ENCODE measurements at regions not wholly inside any gene's neighbourhood (a gene's known extent, or its start where the extent isn't known, plus 50 kb on each side); places are given as distances from the start of the nearest gene placed in this dataset.

DNA sequence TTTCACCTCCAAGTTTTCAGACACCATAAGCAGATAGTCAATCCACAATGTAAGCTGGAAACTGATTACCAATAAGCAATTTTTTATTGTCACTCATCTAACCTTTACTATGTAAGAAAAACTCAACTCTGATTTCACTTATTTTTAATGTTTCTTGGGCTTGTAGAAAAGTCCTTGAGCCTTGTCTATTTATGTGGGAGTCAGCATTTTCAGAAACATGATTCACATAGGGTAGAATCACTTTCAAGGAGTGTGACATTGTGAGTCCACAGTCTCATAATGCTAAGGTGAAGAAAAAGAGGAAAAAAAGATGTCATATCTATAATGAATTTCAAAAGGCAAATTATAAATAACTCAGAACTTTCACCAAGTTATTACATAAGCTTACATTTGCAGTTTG, 2167.9 kb upstream of the C9orf72 start:
- DNase-seq (ENCODE audit: low read depth in 1 of 2, low spot score in 1 of 2): no peak

DNA sequence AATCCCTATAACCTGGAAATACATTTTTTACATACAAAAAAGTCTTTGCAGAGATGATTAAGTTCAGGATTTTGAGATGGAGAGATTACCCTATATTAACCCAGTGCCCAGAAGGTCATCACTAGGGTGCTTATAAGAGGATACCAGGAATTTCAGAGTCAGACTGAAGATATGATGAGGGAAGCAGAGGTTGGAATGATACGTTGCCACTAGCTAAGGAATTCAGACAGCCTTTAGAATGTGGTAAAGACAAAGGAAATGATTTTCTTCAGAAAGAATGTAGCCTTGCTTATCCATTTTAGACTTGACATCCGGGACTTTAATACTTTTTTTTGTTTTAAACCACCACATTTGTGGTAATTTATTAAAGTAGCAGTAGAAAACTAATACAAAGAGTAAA, 2176.8 kb upstream of the C9orf72 start:
- DNase-seq (ENCODE audit: low read depth in 1 of 2, low spot score in 1 of 2): no peak

DNA sequence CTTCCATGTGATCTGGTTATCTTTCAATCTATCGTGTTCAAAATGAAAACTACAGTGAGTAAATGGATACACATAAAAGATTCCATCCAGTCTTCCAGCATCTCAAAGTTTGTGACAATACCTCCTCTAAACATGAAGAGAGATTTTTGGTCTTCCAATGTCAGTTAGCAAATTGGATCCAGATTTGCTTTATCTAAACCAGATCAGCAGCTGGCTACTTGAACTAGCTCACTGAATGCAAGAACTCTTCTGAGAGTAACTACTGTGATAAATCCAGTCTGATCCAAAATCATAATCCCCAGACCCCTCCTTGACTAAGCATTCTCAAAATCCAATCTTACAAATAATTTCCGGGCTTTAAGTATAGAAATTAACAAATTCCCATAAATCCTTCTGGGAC, 2177.9 kb upstream of the C9orf72 start:
- no peak for DNase-seq (ENCODE audit: low read depth in 1 of 2, low spot score in 1 of 2)

DNA sequence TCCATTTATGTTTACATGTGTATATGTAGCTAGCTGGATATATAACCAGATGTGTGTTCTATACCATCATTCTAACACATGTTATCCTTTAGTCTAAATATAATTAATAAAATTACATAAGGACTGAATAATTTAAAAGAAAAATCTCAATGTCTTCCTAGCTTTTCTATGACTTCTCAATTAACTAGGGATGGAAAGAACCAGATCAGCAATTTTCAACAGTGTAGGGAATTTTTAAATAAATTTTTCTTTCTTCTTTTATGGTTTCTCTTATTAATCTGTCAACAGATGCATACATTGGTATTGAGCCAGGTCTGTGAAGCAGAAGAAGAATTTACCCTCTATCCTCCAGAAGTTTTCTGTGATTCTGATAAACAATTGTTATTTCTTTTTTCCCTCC, 2180.4 kb upstream of the C9orf72 start:
- no peak for DNase-seq (ENCODE audit: low read depth in 1 of 2, low spot score in 1 of 2)

DNA sequence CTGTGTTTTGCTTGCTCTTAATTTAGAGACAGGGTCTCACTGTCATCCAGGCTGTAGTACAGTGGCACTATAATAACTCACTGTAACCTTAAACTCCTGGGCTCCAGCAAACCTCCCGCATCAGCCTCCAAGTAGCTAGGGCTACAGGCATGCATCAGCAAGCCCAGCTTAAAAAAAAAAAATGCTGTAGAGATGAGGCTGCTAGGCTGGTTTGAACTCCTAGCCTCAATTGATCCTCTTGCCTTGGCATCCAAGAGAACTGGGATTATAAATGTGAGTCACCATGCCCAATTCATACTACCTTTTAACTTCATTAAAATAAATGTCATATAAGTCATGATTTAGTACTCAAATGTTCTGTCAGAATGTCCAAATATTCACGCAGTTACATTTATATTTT, 2195.7 kb upstream of the C9orf72 start:
- DNase-seq (ENCODE audit: low read depth in 1 of 2, low spot score in 1 of 2): no peak

DNA sequence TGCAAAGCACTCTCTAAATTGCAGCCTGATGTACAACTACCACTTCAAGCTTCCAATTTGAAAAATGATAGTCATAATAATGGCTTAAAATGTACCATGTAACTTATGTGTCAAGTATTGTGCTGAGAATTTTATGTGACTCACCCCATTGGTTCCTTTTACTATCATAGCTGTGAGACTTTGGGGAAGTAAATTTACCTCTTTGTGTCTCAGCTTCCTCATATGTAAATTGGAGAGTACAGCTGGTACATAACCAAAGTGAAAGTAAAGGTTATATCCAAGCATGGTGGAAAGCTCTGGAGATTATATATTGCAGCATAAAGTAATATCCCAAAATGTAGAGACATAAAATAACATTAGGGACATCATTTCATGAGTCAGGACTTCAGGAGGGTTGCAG, 2200.4 kb upstream of the C9orf72 start:
- DNase-seq (ENCODE audit: low read depth in 1 of 2, low spot score in 1 of 2): no peak

DNA sequence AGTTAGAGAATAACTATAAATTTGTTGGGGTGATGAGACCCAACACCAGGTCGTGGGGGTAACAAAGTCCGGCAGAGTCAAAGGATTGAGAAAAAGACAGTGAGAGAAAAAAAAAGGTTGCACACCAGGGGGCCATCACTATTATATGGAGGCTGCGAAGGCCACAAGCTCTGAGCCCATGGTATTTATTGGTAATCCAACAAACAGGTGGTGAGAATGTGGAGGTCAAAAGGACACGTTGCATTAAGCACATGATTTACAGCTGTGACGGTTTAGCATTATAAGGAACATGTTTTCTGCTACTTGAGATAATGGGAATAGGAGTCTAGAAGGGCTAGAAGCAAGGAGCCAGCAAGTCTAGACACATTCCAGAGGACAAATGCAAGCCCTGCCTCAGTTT, 2202.2 kb upstream of the C9orf72 start:
- DNase-seq (ENCODE audit: low read depth in 1 of 2, low spot score in 1 of 2): no peak

DNA sequence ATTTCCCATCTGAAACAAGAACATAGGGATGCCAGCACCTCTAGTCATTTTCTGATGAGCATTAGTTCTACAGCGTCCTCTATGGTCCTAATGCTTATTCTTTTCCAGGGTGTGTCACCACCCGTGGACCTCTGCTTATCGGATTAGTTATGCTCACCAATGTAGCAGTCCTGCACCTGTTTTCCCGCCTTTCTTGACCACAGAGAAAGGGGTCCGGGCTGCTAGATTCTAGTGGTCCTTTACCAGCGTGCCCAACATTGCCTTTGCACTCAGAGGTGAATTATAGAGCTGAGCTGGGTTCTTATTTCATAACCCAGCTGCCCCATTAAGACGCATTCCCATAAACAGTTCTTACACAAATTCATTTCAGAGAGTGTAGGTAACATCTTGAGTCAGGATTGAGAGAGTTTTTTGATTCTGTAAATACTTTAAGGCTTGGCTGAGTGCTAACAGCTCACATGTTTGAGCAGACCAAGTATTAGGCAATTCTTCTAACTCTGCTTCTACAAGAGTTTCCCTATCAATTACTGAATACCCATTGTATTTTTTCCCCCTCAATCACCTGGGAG, 2205.1 kb upstream of the C9orf72 start:
- no peak for DNase-seq (ENCODE audit: low read depth in 1 of 2, low spot score in 1 of 2)

DNA sequence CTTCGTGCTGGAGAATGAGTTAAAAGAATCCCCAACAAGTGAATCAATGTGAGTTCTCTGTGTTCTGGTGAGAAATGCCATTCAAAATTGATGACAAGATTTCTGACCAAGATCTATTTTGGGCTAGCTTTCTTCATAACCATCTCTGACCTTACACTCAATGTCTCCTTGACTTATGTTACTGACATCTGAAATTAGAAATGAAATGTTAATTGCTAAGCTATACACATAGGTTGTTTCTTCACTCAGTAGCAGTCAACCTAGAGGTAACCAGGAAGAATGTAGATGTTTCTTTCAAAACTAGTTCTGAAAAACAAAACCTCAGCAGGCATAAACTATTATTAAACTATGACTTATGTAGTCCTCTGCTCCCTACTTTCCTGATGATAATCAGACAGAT, 2220.7 kb upstream of the C9orf72 start:
- DNase-seq (ENCODE audit: low read depth in 1 of 2, low spot score in 1 of 2): no peak

DNA sequence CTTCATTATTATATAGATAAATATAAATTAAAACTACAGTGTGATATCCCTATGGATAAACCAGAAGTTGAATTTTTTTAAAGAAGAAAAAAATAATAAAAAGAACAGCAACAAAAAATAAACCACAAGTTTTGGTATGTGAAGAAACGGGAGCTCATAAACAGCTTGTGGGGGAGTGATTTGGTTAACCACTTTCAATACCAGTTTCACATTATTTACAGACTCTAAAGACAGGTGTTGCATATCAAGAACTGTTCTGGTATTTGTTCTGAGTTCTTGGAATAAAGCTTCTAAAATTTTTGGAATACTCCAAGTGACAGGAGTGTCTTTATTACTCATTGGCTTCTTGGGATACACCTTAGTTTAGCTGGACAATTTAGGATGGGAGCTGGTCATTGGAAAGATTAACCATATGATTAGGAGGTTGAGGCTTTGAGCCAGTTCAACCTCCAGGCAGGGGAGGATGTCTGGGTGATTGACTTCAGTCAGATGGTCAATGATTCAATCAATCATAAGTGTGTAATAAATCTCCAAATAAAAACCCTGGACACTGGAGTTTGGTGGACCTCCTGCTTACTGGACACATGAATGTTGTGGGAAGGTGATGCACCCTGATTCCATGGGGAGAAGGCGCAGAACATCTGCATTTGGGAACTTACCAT, 2223.1 kb upstream of the C9orf72 start:
- no peak for DNase-seq (ENCODE audit: low read depth in 1 of 2, low spot score in 1 of 2)

DNA sequence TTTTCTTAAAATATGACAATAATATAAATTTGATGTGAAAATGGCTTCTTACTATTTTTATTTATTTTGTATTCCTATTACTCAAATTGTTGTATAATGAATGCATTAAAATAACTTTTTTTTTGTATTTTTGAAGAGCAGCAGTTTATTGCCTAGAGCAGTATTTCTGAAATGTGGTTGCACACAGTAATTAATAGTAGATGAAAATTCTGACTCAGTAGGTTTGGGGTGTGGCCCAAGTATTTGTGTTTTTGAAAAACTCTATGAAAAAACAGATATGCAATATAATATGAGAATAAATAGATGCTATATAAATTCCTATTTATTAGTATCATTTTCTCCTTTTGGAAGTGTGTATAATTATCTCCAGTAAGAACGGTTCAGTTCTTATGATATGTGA, 2225.3 kb upstream of the C9orf72 start:
- DNase-seq (ENCODE audit: low read depth in 1 of 2, low spot score in 1 of 2): no peak

DNA sequence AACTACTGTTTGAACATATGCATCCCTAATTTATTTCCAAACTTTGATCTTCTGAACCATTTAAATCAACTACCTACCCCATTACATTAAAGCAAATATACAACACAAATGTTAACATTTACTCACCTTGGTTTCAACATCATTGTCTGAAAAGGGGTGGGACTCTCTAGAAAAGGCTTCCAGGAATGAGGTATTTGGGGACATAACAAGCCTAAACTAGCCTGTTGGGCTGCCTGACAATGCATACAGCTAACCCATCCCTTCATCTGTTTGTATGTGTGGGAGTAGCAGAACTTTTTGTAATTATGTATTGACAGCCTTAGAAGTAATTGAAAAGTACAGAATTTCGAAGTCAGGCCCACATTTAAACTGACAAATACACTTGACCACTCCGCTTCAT, 2225.9 kb upstream of the C9orf72 start:
- no peak for DNase-seq (ENCODE audit: low read depth in 1 of 2, low spot score in 1 of 2)

DNA sequence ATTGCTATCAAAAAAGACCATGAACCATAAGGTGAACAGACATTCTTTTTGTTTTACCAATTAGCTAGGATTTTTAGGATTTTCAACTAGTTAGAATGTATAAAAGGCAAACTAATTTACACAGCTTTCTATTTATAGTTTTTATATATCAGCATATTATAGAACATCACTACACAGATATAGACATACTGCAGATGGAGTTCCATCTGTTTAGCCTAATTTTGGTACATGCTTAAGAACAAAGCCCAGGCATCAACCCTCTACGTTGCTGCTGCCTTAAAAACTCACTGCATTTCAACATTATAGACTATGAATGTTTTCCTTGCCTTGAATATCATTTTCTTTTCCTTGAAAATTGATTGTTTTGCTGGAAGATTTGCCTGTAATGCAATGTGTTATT, 2227.5 kb upstream of the C9orf72 start:
- no peak for DNase-seq (ENCODE audit: low read depth in 1 of 2, low spot score in 1 of 2)

DNA sequence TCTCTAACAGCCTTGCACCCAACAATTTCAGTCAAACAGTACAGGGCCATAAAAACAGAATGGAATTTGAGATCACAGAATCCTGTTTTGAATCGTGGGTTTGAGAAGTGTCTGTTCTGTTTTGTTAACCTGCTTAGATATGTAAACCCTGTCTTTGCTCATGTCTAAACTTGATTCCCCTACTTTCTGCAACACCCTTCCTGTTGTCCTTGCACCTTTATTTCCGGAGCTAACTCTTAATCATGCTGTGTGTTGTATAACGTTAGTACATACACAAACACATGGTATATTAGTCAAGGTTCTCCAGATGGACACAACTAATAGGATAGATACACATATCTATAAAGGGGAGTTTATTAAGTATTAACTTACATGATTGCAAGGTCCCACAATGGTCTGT, 2229.2 kb upstream of the C9orf72 start:
- no peak for DNase-seq (ENCODE audit: low read depth in 1 of 2, low spot score in 1 of 2)

DNA sequence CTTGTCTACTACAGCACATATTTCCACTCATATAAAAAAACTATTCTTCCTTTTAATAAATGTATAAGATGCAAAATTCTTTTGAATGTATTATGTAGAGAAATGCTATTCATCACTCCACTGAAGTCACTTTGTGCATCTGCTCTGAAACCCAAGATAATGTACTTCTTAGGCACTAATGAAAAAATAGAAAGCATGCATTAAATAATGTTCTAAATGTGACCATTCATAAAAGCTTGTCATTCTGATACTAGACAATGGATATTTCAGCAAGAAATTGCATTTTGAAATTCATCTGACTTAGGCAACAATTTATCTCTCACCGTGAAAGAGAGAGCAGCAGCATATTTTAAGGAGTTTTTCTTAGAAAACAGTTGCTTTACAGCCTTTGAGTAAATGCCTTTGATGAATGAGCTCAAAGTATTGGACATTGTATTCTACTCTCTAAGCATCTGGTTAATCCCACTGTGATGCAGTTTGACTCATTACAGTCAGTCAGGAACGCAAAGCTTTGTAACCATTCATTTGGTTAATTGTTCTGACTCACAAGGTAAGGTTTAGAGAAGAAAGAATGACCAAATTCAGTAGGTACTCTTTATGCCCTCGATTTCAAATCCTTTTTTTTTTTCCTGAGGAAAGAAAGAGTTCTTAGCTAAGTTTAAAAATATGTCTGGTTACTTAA, 2233.8 kb upstream of the C9orf72 start:
- DNase-seq (ENCODE audit: low read depth in 1 of 2, low spot score in 1 of 2): no peak

DNA sequence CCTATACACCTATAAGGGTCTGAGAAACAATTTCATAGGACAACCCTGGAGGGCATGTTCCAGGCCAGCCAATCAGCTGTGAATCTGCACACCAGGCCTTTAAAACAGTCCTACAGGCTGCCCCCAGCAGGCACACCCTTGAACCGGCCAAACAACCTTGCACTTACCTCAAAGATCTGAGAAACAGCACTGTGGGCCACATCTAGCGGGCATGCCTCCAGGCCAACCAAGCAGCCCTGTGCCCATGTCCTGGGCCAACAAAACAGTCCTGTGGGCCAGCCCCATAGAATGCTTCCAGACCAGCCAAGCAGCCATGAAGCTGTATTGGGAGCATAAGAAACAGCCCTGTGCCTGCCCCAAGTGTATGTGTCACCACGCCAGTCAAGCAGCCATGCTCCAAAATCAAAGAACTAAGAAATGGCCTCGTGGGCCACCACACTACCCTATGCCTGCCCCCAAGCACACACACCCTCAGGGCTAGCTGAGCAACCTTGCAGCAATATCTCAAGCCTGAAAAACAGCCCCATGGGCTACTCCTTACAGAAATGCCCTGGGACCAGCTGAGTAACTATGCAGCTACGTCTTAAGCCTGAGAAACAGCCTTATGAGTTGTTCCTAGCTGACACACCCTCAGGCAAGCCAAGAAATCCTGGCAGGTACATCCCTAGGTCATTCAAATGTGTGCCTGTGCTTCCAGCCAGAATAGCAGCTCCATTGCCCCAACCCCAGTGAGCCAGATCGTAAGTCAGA, 2243.8 kb upstream of the C9orf72 start:
- DNase-seq (ENCODE audit: low read depth in 1 of 2, low spot score in 1 of 2): no peak

DNA sequence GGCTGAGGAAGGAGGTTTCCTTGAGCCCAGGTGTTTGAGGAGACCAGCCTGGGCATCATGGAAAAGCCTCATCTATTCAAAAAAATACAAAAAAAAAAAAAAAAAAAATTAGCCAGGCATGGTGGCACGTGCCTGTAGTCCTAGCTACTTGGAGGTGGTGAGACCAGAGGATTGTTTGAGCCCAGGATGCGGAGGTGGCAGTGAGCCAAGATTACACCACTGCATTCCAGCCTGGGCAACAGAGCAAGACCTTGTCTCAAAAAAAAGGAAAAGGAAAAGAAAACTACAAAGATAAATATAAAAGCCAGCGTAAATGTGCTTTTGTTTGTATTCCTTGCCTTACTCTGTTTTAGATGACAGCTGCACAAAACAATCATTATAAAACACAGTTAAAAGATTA, 2249.2 kb upstream of the C9orf72 start:
- no peak for DNase-seq (ENCODE audit: low read depth in 1 of 2, low spot score in 1 of 2)

DNA sequence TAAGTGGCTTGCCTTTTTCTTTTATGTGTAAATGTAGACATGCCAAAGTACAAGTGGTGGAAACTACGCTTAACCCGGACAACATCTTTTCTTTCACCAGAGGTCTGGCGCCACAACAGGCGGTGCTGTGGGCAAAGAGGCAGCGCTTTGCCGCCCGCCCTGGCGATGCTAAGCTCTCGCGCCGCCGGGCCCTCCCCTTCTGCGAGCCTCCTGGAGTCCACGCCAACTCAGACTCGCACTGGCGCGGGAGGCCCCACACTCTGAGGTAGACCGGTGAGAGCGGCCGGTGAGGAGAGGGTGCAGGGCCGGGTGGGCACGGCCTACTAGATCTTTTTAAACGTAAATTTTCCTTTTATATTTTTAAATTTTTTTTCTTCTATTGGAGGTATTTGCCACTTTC, 2253.1 kb upstream of the C9orf72 start:
- no peak for DNase-seq (ENCODE audit: low read depth in 1 of 2, low spot score in 1 of 2)

DNA sequence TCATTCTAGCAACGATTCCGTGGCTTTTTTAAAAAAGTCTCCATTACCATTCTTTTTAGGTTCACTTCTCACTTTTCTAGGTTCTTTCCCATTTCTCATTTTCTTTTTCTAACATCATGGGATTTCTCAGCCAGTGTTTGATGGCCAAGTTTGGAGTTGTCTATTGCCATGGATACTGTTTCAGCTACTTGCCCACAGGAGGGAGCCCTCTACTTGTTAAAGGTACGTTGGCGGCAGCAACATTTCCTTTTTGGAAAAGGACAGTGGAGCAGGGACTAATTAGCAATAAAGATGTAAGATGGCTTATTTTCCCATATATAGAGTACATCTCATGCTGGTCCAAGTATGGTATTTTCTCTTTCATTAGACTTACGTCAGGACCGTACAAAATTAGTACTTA, 2257.5 kb upstream of the C9orf72 start:
- DNase-seq (ENCODE audit: low read depth in 1 of 2, low spot score in 1 of 2): no peak

DNA sequence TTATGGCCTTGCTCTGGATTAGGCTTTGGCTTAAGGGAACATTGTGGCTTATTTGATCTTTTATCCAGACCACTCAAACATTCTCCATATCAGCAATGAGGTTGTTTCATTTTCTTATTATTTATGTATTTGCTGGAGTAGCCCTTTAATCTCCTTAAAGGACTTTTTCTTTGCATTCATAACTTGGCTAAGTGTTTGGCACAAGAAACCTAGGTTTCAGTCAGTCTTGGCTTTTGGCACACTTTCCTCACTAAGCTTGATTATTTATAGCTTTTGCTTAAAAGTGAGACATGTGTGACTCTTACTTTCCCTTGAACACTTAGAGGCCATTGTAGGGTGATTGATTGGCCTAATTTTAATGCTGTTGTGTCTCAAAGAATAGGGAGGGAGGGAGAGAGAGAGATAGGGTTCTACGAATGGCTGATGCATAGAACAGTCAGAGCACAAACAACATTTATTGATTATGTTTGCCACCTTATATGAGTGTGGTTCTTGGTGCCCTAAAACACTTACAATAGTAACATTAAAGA, 2265.3 kb upstream of the C9orf72 start:
- no peak for DNase-seq (ENCODE audit: low read depth in 1 of 2, low spot score in 1 of 2)

DNA sequence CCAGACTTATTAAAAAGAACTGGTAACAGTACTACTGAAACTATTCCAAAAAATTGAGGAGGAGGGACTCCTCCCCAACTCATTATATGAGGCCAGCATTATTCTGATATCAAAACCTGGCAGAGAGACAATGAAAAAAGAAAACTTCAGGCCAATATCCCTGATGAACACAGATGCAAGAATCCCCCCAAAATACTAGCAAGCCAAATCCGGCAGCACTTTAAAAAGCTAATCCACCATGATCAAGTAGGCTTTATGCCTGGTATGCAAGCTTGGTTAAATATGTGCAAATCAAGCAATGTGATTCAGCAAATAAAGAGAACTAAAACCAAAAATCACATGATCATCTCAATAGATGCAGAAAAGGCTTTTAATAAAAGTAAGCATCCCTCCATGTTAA, 2271.0 kb upstream of the C9orf72 start:
- no peak for DNase-seq (ENCODE audit: low read depth in 1 of 2, low spot score in 1 of 2)

DNA sequence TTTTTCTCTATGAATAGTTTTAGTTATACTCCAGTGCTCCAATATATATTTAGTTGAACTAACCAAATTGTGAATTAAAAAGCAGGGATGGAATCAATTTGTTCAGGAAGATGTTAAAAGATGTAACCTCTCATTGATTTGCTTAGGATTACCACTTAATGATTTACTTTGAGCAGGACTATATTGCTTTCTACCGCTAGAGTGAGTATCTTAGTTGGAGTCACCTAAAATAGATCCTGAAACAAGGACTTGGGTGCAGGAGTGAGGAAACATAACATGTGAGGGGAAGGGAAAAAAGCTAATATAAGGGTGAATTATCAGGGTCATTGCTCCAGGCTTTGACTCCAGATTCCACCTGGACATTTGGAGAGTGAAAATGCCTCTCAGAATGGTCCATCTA, 2277.4 kb upstream of the C9orf72 start:
- DNase-seq (ENCODE audit: low read depth in 1 of 2, low spot score in 1 of 2): no peak

Data from stimulated activated CD4-positive, alpha-beta T cell treated with anti-CD3 and anti-CD28 coated beads, Interleukin-15, amount 100 ng/mL, for 1 hour (primary cell).